GM12878 (cell line): ENCODE measurements at regions not wholly inside any gene's neighbourhood (a gene's known extent, or its start where the extent isn't known, plus 50 kb on each side); places are given as distances from the start of the nearest gene placed in this dataset.

Experiments used
- ATAC-seq: fragments of 200-7000 bp; cut with Tn5 transposase; 3 replicates; pipeline ENCODE4 v1.9.1; 2020; ENCODE audit warnings: mild to moderate bottlenecking, moderate library complexity
- BruUV-seq: library from RNA; stranded (reverse); fragments of 400-500 nt; replicated peaks from 2 replicates; lab custom pipeline; 2021; lab: Mats Ljungman, UMichigan
- CTCF ChIA-PET: fragments of 300-600 bp; sonication (Branson Sonifier 250); formaldehyde crosslinking; extraction: SDS; loops from one replicate; lab custom pipeline; 2021; ENCODE audit warnings: inconsistent platforms; lab: Yijun Ruan, JAX
- POLR2A ChIA-PET: fragments of 350-600 bp; formaldehyde crosslinking; extraction: SDS; loops from one replicate; lab custom pipeline; 2021; ENCODE audit warnings: inconsistent platforms; lab: Charles Lee
- RAD21 ChIA-PET: fragments of 300-600 bp; sonication (Branson Sonifier 250); formaldehyde crosslinking; loops from one replicate; lab custom pipeline; 2023; ENCODE audit warnings: antibody characterized with exemption; ENCODE audit not compliant: unreplicated experiment; lab: Charles Lee
- SMC1A ChIA-PET: fragments of 300-600 bp; sonication (Branson Sonifier 250); formaldehyde crosslinking; loops from one replicate; lab custom pipeline; 2023; ENCODE audit not compliant: unreplicated experiment, uncharacterized antibody; lab: Charles Lee
- DNase-seq: peaks from one replicate; pipeline ENCODE4 v3.0.0-alpha.2; 2011; ENCODE audit warnings: low read depth, low spot score
- FAIRE-seq: peaks from 3 replicates; lab custom pipeline; 2011; peaks lifted over from hg19 to GRCh38; lab: Jason Lieb, UNC
- H2AFZ ChIP-seq: 2 replicates; pipeline ENCODE4 v1.6.0; 2011; ENCODE audit warnings: low read depth, low read length, control low read depth; ENCODE audit not compliant: control insufficient read depth
- H3K27ac ChIP-seq: 2 replicates; pipeline ENCODE4 v1.5.1; 2011; ENCODE audit warnings: control low read depth; ENCODE audit not compliant: control insufficient read depth, insufficient read depth
- H3K27me3 ChIP-seq, 2 experiments: replicated peaks in 1 of 2; 2 replicates each; pipeline versions ENCODE4 v1.6.0 to v1.6.1; 2011; ENCODE audit warnings: low read length in 1 of 2; ENCODE audit not compliant: control insufficient read depth in 2 of 2, insufficient read depth in 2 of 2
- H3K36me3 ChIP-seq, 2 experiments: 2 replicates each; pipeline ENCODE4 v1.5.1; 2011; ENCODE audit warnings: low read length in 1 of 2; ENCODE audit not compliant: control insufficient read depth in 2 of 2, insufficient read depth in 2 of 2
- H3K4me1 ChIP-seq: 2 replicates; pipeline ENCODE4 v1.6.1; 2011; ENCODE audit warnings: mild to moderate bottlenecking, low read length, moderate library complexity, mixed read lengths; ENCODE audit not compliant: control insufficient read depth, insufficient read depth
- H3K4me2 ChIP-seq: 2 replicates; pipeline ENCODE4 v1.6.0; 2011; ENCODE audit warnings: control low read depth; ENCODE audit not compliant: control insufficient read depth, insufficient read depth
- H3K4me3 ChIP-seq: fragments of 200-600 bp; sonication (generic); 2 replicates; pipeline ENCODE4 v1.5.1; 2016
- H3K79me2 ChIP-seq: 2 replicates; pipeline ENCODE4 v1.6.0; 2011; ENCODE audit warnings: low read length; ENCODE audit not compliant: control insufficient read depth, insufficient read depth
- H3K9ac ChIP-seq: 2 replicates; pipeline ENCODE4 v1.8.0; 2011; ENCODE audit warnings: low read length, control low read depth, mixed read lengths; ENCODE audit not compliant: control insufficient read depth, insufficient read depth
- H3K9me3 ChIP-seq: replicated peaks from 3 replicates; pipeline ENCODE4 v1.5.1; 2011; ENCODE audit warnings: mild to moderate bottlenecking, low read length; ENCODE audit not compliant: control insufficient read depth, insufficient read depth
- H4K20me1 ChIP-seq: 2 replicates; pipeline ENCODE4 v1.6.0; 2011; ENCODE audit not compliant: control insufficient read depth, insufficient read depth
- ASH2L ChIP-seq: fragments of 300-600, 200-600 bp; sonication (generic); IDR thresholded peaks from 2 replicates; pipeline ENCODE4 v1.6.1; 2017; ENCODE audit warnings: low read depth, mild to moderate bottlenecking, borderline replicate concordance
- BCLAF1 ChIP-seq: fragments of 450-650 bp; IDR thresholded peaks from 2 replicates; pipeline ENCODE4 v1.6.1; 2017; ENCODE audit warnings: antibody characterized with exemption, mild to moderate bottlenecking, moderate library complexity
- HCFC1 ChIP-seq: fragments of 150-350 bp; IDR thresholded peaks from 2 replicates; pipeline ENCODE4 v1.6.1; 2014; ENCODE audit warnings: low read length
- MTA3 ChIP-seq: IDR thresholded peaks from 2 replicates; pipeline ENCODE4 v1.6.1; 2012; ENCODE audit warnings: low read length, inconsistent platforms, borderline replicate concordance
- NFXL1 ChIP-seq: fragments of 450-650 bp; IDR thresholded peaks from 2 replicates; pipeline ENCODE4 v1.6.1; 2017; ENCODE audit warnings: antibody characterized with exemption, mild to moderate bottlenecking, borderline replicate concordance
- RAD51 ChIP-seq: fragments of 450-650 bp; IDR thresholded peaks from 2 replicates; pipeline ENCODE4 v1.6.1; 2016; ENCODE audit warnings: moderate library complexity, mild to moderate bottlenecking, inconsistent platforms
- RFX5 ChIP-seq: IDR thresholded peaks from 2 replicates; pipeline ENCODE4 v1.6.1; 2011; ENCODE audit warnings: low read depth, low read length, improper control_type of control experiment
- TBL1XR1 ChIP-seq: IDR thresholded peaks from 2 replicates; pipeline ENCODE4 v1.6.1; 2012; ENCODE audit warnings: low read depth, low read length, improper control_type of control experiment
- TCF3 ChIP-seq: IDR thresholded peaks from 2 replicates; pipeline ENCODE4 v1.6.1; 2012; ENCODE audit warnings: low read depth, mild to moderate bottlenecking, low read length, borderline replicate concordance; ENCODE audit not compliant: insufficient read depth
- ZBTB33 ChIP-seq: fragments of 450-650 bp; IDR thresholded peaks from 2 replicates; pipeline ENCODE4 v1.6.1; 2017; ENCODE audit warnings: mild to moderate bottlenecking
- ZNF217 ChIP-seq: fragments of 450-650 bp; IDR thresholded peaks from 2 replicates; pipeline ENCODE4 v1.6.1; 2017; ENCODE audit warnings: antibody characterized with exemption, mild to moderate bottlenecking
- WGBS: methylation state at CpG from one replicate; pipeline ENCODE4 v1.1.6; 2016; ENCODE audit warnings: low lambda C conversion rate; ENCODE audit not compliant: insufficient replicate concordance, insufficient coverage; ENCODE audit errors: missing lambda C conversion rate; 5-methylcytosine and 5-hydroxymethylcytosine counted together
- in situ Hi-C: fragments of 300-500 bp; cut with MboI; formaldehyde crosslinking; loops from 9 replicates; pipeline ENCODE4 v1.14.3; 2018; ENCODE audit warnings: mixed read lengths
- intact Hi-C: fragments of 100-400 bp; cut with micrococcal nuclease; formaldehyde crosslinking; loops from one replicate; pipeline ENCODE4 v1.14.2; 2022; ENCODE audit not compliant: unreplicated experiment

- TF ChIP-seq ZBTB33 (no peak), TCF3 (no peak)
Measured at GRCh38 chr11:122423886-122424285, 231.6 kb upstream of the UBASH3B start (continued).

- in situ Hi-C loops (no loop called here), intact Hi-C loops (no loop called here)
- Histone ChIP-seq H3K27me3 (no peaks in the 10 kb centered on the region; a peak in 1 of 4 replicates), H4K20me1 (no peaks in the 10 kb centered on the region), H3K4me2 (no peak overlapping the region), H3K36me3 (no peaks in the 10 kb centered on the region), H3K27ac (no peak overlapping the region), H2AFZ (no peak overlapping the region), H3K9ac (no peak overlapping the region), H3K9me3 (no peaks in the 10 kb centered on the region), H3K4me3 (no peak overlapping the region), H3K79me2 (no peaks in the 10 kb centered on the region), H3K4me1 (no peaks in the 10 kb centered on the region)
- WGBS = 15% methylated on average over 1 of the region's 1 CpG
- no peak for TF ChIP-seq MTA3
- TF ChIP-seq NFXL1 = no peak
- no peak for FAIRE-seq
- CTCF ChIA-PET = no interaction called here
- POLR2A ChIA-PET = no interaction called here
- no peak for DNase-seq
- ATAC-seq = no peak
- RAD21 ChIA-PET = no interaction called here
- SMC1A ChIA-PET = interaction anchor here (0.9 kb wide), 1 partner anchor 9 kb away, joined by 3 read pairs; no protein-coding TSS in a partner anchor
- BruUV-seq = no TSS peak
Measured at GRCh38 chr11:122423273-122423672, 232.2 kb upstream of the UBASH3B start.

- H3K4me1 ChIP-seq = no peaks in the 10 kb centered on the region
- CTCF ChIA-PET = no interaction called here
- RAD21 ChIA-PET = no interaction called here
- H3K79me2 ChIP-seq = no peaks in the 10 kb centered on the region
- intact Hi-C loops (no loop called here), in situ Hi-C loops (no loop called here)
- POLR2A ChIA-PET = no interaction called here
- SMC1A ChIA-PET = no interaction called here
- WGBS = 16% methylated on average over 4 of the region's 4 CpGs
- H3K9me3 ChIP-seq = no peaks in the 10 kb centered on the region
- no peaks in the 10 kb centered on the region for H3K36me3 ChIP-seq
- H4K20me1 ChIP-seq = no peaks in the 10 kb centered on the region
- DNase-seq = no peak
- H3K27ac ChIP-seq = no peak overlapping the region
- H3K27me3 ChIP-seq = no peaks in the 10 kb centered on the region; a peak in 1 of 4 replicates
- TF ChIP-seq RAD51 (no peak), RFX5 (no peak), ASH2L (no peak), BCLAF1 (no peak), HCFC1 (no peak), NFXL1 (no peak), TBL1XR1 (no peak), ZNF217 (no peak)
- no peak overlapping the region for H3K9ac ChIP-seq
- no peak overlapping the region for H3K4me2 ChIP-seq
- BruUV-seq = no TSS peak
- H3K4me3 ChIP-seq = no peak overlapping the region
- no peak for ATAC-seq
- no peak overlapping the region for H2AFZ ChIP-seq
- no peak for FAIRE-seq
Measured at GRCh38 chr11:122422682-122423081, 232.8 kb upstream of the UBASH3B start.
